HL-60/S4 treated with retinoic acid at 250 ng/mL for 4 days and 3 days (cell line): ENCODE measurements at regions not wholly inside any gene's neighbourhood (a gene's known extent, or its start where the extent isn't known, plus 50 kb on each side); places are given as distances from the start of the nearest gene placed in this dataset.
"Not testable (repeated sequence)": the region's sequence is repeated elsewhere in the genome, so short reads cannot be mapped to it uniquely, and the experiment has no call there.

Experiments used
- in situ Hi-C: fragments of 300-500 bp; cut with MboI; formaldehyde crosslinking; loops from 2 replicates; pipeline ENCODE4 v1.7.0; 2022; ENCODE audit warnings: low sequenced_read_pairs

DNA sequence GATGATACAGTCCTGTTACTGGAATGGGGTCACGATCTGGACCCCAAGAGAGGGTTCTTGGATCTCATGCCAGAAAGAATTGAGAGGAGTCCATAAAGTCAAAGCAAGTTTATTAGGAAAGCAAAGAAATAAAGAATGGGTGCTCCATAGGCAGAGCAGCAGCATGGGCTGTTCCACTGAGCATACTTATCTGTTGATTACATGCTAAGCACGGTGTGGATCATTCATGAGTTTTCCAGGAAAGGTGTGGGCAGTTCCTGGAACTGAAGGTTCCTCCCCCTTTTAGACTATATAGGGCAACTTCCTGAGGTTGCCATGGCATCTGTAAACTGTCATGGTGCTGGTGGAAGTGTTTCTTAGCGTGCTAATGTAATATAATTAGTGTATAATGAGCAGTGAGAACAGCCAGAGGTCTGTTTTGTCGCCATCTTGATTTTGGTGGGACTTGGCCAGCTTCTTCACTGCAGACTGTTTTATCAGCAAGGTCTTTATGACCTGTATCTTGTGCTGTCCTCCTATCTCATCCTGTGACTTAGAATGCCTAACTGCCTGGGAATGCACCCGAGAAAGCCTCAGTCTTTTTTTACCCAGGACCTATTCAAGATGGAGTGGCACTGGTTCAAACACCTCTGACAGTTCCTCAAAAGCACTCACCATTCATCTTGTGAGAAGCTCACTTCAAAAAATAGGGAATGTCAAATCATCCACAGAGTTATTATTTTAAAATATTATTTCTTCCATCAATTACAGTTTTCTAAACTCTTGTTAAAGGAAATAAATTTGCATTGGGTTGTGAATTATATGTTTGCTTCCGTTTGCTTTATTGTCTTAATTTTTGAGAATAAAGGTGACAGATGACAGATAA, 1358.8 kb upstream of the TMEM132C start:
- in situ Hi-C loops = no loop called here

- in situ Hi-C loops = no loop called here
These were observed 1358.2 kb upstream of the TMEM132C start for GRCh38 chr12:126908765-126909142.

GRCh38 chr12:126910570-126910969, 1356.4 kb upstream of the TMEM132C start:
- in situ Hi-C loops = no loop called here

DNA sequence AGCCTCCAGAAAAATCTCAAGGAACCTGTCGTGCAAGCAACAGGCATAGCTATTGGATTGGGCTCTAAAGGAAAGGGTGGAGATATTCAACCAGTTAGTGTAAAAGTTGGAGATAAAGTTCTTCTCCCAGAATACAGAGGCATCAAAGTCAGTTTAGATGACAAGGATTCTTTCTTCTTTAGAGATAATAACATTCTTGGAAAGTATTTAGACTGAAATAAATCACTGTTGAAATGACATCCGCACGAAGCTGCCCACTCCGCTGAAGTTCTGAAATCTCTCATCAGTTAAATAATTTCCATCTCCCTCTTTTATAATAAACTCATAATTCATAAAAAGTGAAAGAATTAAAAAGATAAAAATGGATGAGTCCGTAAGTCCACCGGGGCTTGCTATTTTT, 1354.9 kb upstream of the TMEM132C start:
- in situ Hi-C loops = no loop called here

GRCh38 chr12:126914170-126914793, 1352.7 kb upstream of the TMEM132C start:
- in situ Hi-C loops = no loop called here

- in situ Hi-C loops = no loop called here
These were observed 1351.7 kb upstream of the TMEM132C start for GRCh38 chr12:126915309-126915708.

DNA sequence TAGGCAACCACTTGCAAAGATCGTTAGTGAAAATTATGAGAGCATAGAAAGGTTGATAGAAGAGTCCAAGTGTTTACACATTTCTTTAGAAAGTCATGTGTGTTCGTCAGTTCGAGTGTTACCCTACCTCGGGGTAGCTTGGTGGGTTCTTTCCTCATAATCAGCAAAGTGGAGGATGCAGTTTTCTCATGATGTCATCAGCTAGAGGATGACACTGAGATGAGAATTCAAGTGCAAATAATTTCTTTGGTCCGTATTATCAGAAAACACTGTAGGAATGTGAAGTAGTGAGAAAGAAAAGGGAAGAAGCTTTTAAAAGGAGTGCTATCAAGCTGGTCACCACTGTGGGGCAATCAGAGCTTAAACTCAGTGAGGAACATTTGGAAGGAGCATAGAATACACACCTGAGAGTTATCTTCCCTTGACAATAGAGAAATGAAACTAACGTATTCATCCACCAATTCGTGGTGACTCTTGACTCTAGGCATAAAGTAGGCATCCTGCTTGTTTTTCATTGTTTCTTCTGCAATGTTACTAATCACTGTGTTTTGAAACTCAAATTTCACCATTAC, 1340.9 kb upstream of the TMEM132C start:
- in situ Hi-C loops = no loop called here

DNA sequence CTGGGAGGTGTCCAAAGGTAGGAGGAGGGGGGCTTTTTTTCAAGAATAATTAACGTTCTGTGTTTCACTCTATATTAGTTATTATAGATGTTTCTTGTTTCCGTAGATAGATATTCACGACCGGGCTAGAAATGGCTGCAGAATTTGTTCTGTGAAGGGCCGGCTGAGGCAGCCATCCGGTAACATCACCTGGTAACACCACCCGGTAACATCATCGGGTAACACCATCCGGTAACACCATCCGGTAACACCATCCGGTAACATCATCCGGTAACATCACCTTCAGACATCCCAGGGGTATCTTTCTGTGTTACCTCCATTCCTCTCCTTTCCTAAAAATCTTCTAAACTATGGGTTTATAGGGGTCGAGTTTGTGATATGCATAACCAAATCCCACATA, 1336.7 kb upstream of the TMEM132C start:
- in situ Hi-C loops = no loop called here

GRCh38 chr12:126932156-126932555, 1334.8 kb upstream of the TMEM132C start:
- in situ Hi-C loops = no loop called here

DNA sequence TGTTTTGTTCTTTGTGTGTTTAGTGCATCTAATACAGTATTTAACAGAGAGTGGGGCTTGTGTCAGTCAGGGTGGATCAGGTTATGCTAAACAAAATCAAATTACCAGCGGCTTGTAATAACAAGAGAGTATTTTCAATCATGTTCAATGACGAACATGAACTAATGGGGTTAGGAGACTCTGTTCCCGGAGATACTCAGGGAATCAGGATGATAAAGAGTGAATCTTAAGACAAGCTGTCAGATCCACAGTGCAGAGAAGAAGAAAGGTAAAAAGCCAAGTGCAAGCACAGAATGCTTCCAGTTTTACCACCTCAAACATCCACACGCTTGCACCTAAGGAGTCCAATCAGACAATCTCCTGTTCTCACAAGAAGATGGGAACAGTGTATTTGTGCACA, 1331.5 kb upstream of the TMEM132C start:
- in situ Hi-C loops = no loop called here

DNA sequence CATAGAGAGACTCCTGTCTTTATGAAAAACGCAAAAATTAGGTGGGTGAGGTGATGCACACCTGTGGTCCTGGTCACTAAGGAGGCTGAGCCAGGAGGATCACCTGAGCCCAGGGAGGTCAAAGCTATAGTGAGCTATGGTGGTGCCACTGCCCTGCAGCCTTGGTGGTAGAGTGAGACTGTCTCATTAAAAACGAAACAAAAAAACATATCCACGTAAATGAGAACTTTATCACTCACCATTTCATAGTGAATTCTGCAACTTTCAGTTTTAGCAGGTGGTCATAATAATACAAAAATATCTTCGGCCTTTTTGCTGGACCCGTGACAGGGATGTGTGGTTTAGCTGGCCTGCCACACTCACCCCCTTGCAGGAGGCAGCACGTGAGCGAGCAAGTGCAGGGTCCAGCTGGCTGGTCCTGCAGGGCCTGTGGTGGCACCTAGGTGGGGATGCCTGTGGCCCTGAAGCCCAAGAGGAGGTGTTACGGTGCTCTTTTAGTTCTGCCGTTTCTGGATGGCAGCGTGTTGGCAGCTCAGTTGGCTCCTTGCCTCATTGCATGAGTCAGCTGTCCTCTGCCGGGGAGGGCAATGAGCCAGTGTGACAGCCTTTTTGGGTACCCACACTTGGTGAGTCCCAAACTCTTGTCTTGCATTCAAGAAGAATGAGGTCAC, 1330.7 kb upstream of the TMEM132C start:
- in situ Hi-C loops = no loop called here

GRCh38 chr12:126937431-126937830, 1329.5 kb upstream of the TMEM132C start:
- in situ Hi-C loops = no loop called here

GRCh38 chr12:126944684-126945083, 1322.3 kb upstream of the TMEM132C start:
- in situ Hi-C loops = no loop called here

- in situ Hi-C loops = not testable (repeated sequence)
These were observed 1320.0 kb upstream of the TMEM132C start for GRCh38 chr12:126946958-126947357.

DNA sequence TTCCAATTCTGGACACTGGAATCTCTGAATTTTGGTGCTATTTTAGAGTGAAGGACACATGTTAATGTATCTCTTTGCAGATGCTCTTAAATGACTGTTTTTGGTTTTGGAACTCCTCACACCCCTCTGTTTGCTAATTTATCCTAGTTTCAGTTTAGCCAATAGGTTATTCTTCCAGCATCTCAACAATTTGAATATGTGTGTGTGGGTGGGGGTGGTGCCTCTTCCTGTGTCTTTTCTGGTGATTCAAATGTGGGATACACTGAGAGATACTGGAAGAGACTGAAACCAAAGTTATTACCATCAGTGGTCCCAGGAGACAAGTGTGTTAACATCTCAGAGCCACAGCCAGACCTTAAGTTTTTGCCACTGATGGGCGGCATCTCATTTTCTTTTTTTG, 1317.4 kb upstream of the TMEM132C start:
- in situ Hi-C loops = no loop called here

DNA sequence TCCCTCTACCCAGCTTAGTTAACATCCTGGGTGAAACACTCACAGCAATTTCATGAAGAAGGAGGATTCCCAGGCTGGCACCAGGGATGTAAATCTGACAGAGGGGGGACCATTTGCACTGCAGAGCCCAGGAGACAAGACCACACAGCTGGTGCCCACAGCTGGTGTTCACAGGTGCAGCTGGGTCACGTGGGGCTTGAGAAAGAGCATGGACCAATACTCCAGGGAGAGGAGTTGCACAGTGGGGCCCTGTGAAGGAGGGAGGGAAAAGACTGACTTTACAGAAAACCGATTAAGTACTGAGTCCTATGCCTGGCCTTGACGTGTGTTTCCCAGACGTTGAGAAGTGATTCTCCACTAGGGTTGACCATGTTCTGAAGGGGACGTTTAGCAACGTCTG, 1316.7 kb upstream of the TMEM132C start:
- in situ Hi-C loops = no loop called here

- in situ Hi-C loops = no loop called here
These were observed 1314.6 kb upstream of the TMEM132C start for GRCh38 chr12:126952096-126953007.

- in situ Hi-C loops = no loop called here
These were observed 1313.5 kb upstream of the TMEM132C start for GRCh38 chr12:126953365-126953889.

- in situ Hi-C loops = no loop called here
These were observed 1306.7 kb upstream of the TMEM132C start for GRCh38 chr12:126960221-126960620.

DNA sequence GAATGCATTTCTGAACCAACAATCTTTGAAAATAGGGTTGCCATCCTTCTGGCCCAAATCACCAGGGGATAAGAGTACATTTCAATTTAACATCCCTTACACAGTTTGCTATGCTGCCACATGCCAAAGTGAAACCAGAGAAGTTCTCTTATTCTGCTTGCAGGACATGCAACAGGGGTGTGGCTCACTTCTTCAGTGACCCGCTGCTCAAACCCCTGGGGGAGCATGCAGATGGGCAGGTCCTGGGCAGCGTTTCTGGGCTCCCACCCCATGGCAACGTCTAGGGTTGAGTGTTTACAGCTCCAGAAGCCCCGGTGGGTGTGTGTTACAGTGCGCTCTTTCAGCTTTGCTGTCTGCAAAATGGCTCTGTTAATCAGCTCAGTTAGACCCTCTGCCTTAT, 1306.3 kb upstream of the TMEM132C start:
- in situ Hi-C loops = no loop called here
